H1 (cell line): ENCODE measurements at regions not wholly inside any gene's neighbourhood (a gene's known extent, or its start where the extent isn't known, plus 50 kb on each side); places are given as distances from the start of the nearest gene placed in this dataset.

ENCODE experiments used
- CTCF ChIA-PET: fragments of 300-600 bp; sonication (Branson Sonifier 250); formaldehyde crosslinking; loops from one replicate; lab custom pipeline; 2021; ENCODE audit not compliant: partially characterized antibody; lab: Charles Lee
- POLR2A ChIA-PET: fragments of 300-600 bp; sonication (Branson Sonifier 250); formaldehyde crosslinking; loops from one replicate; lab custom pipeline; 2021; ENCODE audit warnings: inconsistent platforms; ENCODE audit not compliant: partially characterized antibody; lab: Charles Lee
- DNase-seq, 2 experiments: peaks; one replicate each; pipeline versions ENCODE4 v3.0.0 to v3.0.0-alpha.2; 2010 to 2022; ENCODE audit warnings: low spot score in 2 of 2, low read depth in 1 of 2, mixed read lengths in 1 of 2
- FAIRE-seq: peaks from 2 replicates; lab custom pipeline; 2011; peaks lifted over from hg19 to GRCh38; lab: Jason Lieb, UNC
- H2AFZ ChIP-seq: 2 replicates; pipeline ENCODE4 v1.8.1; 2012; ENCODE audit warnings: low read length, inconsistent platforms
- H2AK5ac ChIP-seq: 2 replicates; pipeline ENCODE4 v1.6.1; 2013; ENCODE audit warnings: low read depth, low read length
- H2BK120ac ChIP-seq: replicated peaks from 2 replicates; pipeline ENCODE3; 2013; ENCODE audit warnings: low read depth, low read length, inconsistent platforms
- H2BK12ac ChIP-seq: 2 replicates; pipeline ENCODE4 v1.6.1; 2013; ENCODE audit warnings: low read depth, low read length
- H2BK15ac ChIP-seq: 2 replicates; pipeline ENCODE4 v1.6.1; 2013; ENCODE audit warnings: low read length
- H2BK20ac ChIP-seq: 2 replicates; pipeline ENCODE4 v1.6.1; 2013; ENCODE audit warnings: low read length
- H2BK5ac ChIP-seq: 2 replicates; pipeline ENCODE4 v1.6.1; 2013; ENCODE audit warnings: low read depth, low read length
- H3K14ac ChIP-seq: 2 replicates; pipeline ENCODE4 v1.6.1; 2013; ENCODE audit warnings: inconsistent platforms; ENCODE audit not compliant: insufficient read length
- H3K18ac ChIP-seq: 2 replicates; pipeline ENCODE4 v1.6.1; 2013; ENCODE audit warnings: low read length; ENCODE audit errors: extremely low read depth
- H3K23ac ChIP-seq: 2 replicates; pipeline ENCODE4 v1.6.1; 2013; ENCODE audit warnings: inconsistent platforms; ENCODE audit not compliant: insufficient read length
- H3K23me2 ChIP-seq: 2 replicates; pipeline ENCODE4 v1.6.1; 2013; ENCODE audit warnings: low read depth, low read length
- H3K27ac ChIP-seq: 2 replicates; pipeline ENCODE4 v1.6.1; 2011; ENCODE audit warnings: low read depth, low read length, inconsistent platforms
- H3K27me3 ChIP-seq, 4 experiments: replicated peaks in 1 of 4; 1 replicate in 1 of 4; 2 replicates in 3 of 4; pipeline versions ENCODE4 v1.6.1 to v1.8.1; 2011 to 2013; ENCODE audit warnings: low read length in 3 of 4, mild to moderate bottlenecking in 3 of 4, inconsistent platforms in 2 of 4, mixed read lengths in 2 of 4, moderate library complexity in 1 of 4; ENCODE audit not compliant: control insufficient read depth in 3 of 4, insufficient read depth in 3 of 4; ENCODE audit errors: extremely low read depth in 1 of 4
- H3K36me3 ChIP-seq, 4 experiments: 2 replicates each; pipeline versions ENCODE4 v1.6.1 to v1.8.1; 2011 to 2013; ENCODE audit warnings: mild to moderate bottlenecking in 4 of 4, low read length in 3 of 4, moderate library complexity in 2 of 4, control low read depth in 1 of 4, inconsistent platforms in 1 of 4; ENCODE audit not compliant: insufficient read depth in 4 of 4, control insufficient read depth in 2 of 4
- H3K4ac ChIP-seq: replicated peaks from 2 replicates; pipeline ENCODE3; 2013; ENCODE audit warnings: low read length, low read depth, mixed read lengths, inconsistent platforms; ENCODE audit not compliant: insufficient read length
- H3K4me1 ChIP-seq, 4 experiments: replicated peaks in 1 of 4; 1 replicate in 1 of 4; 2 replicates in 3 of 4; pipeline versions ENCODE4 v1.6.1 to v1.8.1; 2011 to 2013; ENCODE audit warnings: low read length in 3 of 4, inconsistent platforms in 2 of 4, mixed read lengths in 1 of 4; ENCODE audit not compliant: insufficient read depth in 4 of 4, control insufficient read depth in 3 of 4
- H3K4me2 ChIP-seq, 2 experiments: 2 replicates each; pipeline versions ENCODE4 v1.6.1 to v1.8.1; 2011 to 2013; ENCODE audit warnings: low read depth in 2 of 2, low read length in 2 of 2, control low read depth in 1 of 2, inconsistent platforms in 1 of 2, mild to moderate bottlenecking in 1 of 2; ENCODE audit not compliant: insufficient read depth in 1 of 2
- H3K4me3 ChIP-seq, 4 experiments: fragments of 200-600, 300-600 bp in 1 of 4; sonication (generic), shearing (Covaris generic), sonication (Bioruptor Twin) in 1 of 4; 2 replicates each; pipeline versions ENCODE4 v1.5.1 to v1.8.1; 2011 to 2016; ENCODE audit warnings: low read length in 4 of 4, low read depth in 3 of 4, control low read depth in 2 of 4, inconsistent platforms in 2 of 4, mild to moderate bottlenecking in 2 of 4, mixed read lengths in 1 of 4, moderate library complexity in 1 of 4; ENCODE audit not compliant: insufficient read depth in 2 of 4; ENCODE audit errors: extremely low read depth in 1 of 4
- H3K56ac ChIP-seq: replicated peaks from 2 replicates; pipeline ENCODE3; 2013; ENCODE audit warnings: low read depth, mild to moderate bottlenecking, mixed read lengths, low read length, inconsistent platforms; ENCODE audit not compliant: insufficient read length
- H3K79me1 ChIP-seq: 2 replicates; pipeline ENCODE4 v1.6.1; 2013; ENCODE audit warnings: low read depth, low read length, control low read depth
- H3K79me2 ChIP-seq, 2 experiments: 2 replicates each; pipeline versions ENCODE4 v1.6.1 to v1.8.1; 2012 to 2013; ENCODE audit warnings: low read length in 2 of 2, mild to moderate bottlenecking in 2 of 2, inconsistent platforms in 1 of 2; ENCODE audit not compliant: insufficient read depth in 2 of 2, control insufficient read depth in 1 of 2
- H3K9ac ChIP-seq, 4 experiments: replicated peaks in 1 of 4; 1 replicate in 1 of 4; 2 replicates in 3 of 4; pipeline versions ENCODE4 v1.6.1 to v1.8.1; 2011 to 2013; ENCODE audit warnings: low read depth in 3 of 4, low read length in 3 of 4, control low read depth in 2 of 4, mild to moderate bottlenecking in 2 of 4, moderate library complexity in 2 of 4, inconsistent platforms in 1 of 4; ENCODE audit errors: extremely low read depth in 1 of 4
- H3K9me3 ChIP-seq, 2 experiments: 2 replicates each; pipeline versions ENCODE4 v1.6.1 to v1.8.1; 2012 to 2013; ENCODE audit warnings: mild to moderate bottlenecking in 2 of 2, moderate library complexity in 2 of 2, control low read depth in 1 of 2, inconsistent platforms in 1 of 2, low read depth in 1 of 2, low read length in 1 of 2, mixed read lengths in 1 of 2; ENCODE audit not compliant: insufficient read depth in 2 of 2
- H4K20me1 ChIP-seq, 2 experiments: replicated peaks in 1 of 2; 2 replicates each; pipeline versions ENCODE3 to v1.8.1; 2011 to 2013; ENCODE audit warnings: inconsistent platforms in 2 of 2, low read length in 2 of 2, mild to moderate bottlenecking in 1 of 2; ENCODE audit not compliant: insufficient read depth in 2 of 2, control insufficient read depth in 1 of 2
- H4K5ac ChIP-seq: 2 replicates; pipeline ENCODE4 v1.6.1; 2013; ENCODE audit warnings: low read length, low read depth, mixed read lengths, inconsistent platforms; ENCODE audit not compliant: insufficient read length
- H4K8ac ChIP-seq: 2 replicates; pipeline ENCODE4 v1.8.0; 2013; ENCODE audit warnings: mild to moderate bottlenecking, moderate library complexity, low read length, inconsistent platforms; ENCODE audit not compliant: insufficient read depth; ENCODE audit errors: extremely low read depth
- H4K91ac ChIP-seq: replicated peaks from 2 replicates; pipeline ENCODE3; 2013; ENCODE audit warnings: low read length, mixed read lengths, inconsistent platforms; ENCODE audit not compliant: insufficient read length
- GTF2F1 ChIP-seq: IDR thresholded peaks from 2 replicates; pipeline ENCODE4 v1.6.1; 2012; ENCODE audit warnings: low read depth, low read length, improper control_type of control experiment, borderline replicate concordance
- JUND ChIP-seq: IDR thresholded peaks from 2 replicates; pipeline ENCODE4 v1.6.1; 2011; ENCODE audit warnings: mild to moderate bottlenecking, improper control_type of control experiment, low read length
- RAD21 ChIP-seq, 2 experiments: IDR thresholded peaks in 1 of 2; conservative IDR thresholded peaks in 1 of 2; 2 replicates each; pipeline ENCODE4 v1.6.1; 2011; ENCODE audit warnings: low read depth in 2 of 2, low read length in 2 of 2, improper control_type of control experiment in 1 of 2, inconsistent platforms in 1 of 2, mild to moderate bottlenecking in 1 of 2, moderate library complexity in 1 of 2
- SIX5 ChIP-seq: IDR thresholded peaks from 2 replicates; pipeline ENCODE4 v1.6.1; 2011; ENCODE audit warnings: mild to moderate bottlenecking, low read depth, low read length
- WGBS, 2 experiments: shearing (Covaris generic) in 1 of 2; methylation state at CpG; one replicate each; pipeline versions ENCODE4 v1.1.6 to v1.1.7; 2013 to 2015; ENCODE audit warnings: low lambda C conversion rate in 2 of 2, mixed read lengths in 2 of 2, inconsistent platforms in 1 of 2, low coverage in 1 of 2, missing lambda C conversion rate in 1 of 2; ENCODE audit not compliant: insufficient replicate concordance in 2 of 2, insufficient coverage in 1 of 2, insufficient read length in 1 of 2; ENCODE audit errors: extremely low coverage in 1 of 2, missing lambda C conversion rate in 1 of 2; 5-methylcytosine and 5-hydroxymethylcytosine counted together

GRCh38 chr6:4388675-4389074, 253.3 kb upstream of the ECI2 start:
- no peak for TF ChIP-seq RAD21 (IDR thresholded peaks at IDR 0.05 in 1 of 2, conservative IDR thresholded peaks at IDR 0.05 in 1 of 2; ENCODE audit: low read depth in 2 of 2, low read length in 2 of 2)
- peak; percentile 73 for TF ChIP-seq JUND
- no peak for TF ChIP-seq GTF2F1
- TF ChIP-seq SIX5, result no peak
- POLR2A ChIA-PET, result no interaction called here

More at GRCh38 chr6:4388675-4389074, 253.3 kb upstream of the ECI2 start:
- peak overlapping the region; percentile 26; the same call in 1 of the 2 replicates for H2BK5ac ChIP-seq
- H3K23me2 ChIP-seq, result no peaks in the 10 kb centered on the region
- H3K56ac ChIP-seq, result no peak overlapping the region
- H3K23ac ChIP-seq, result no peak overlapping the region
- H3K18ac ChIP-seq, result no peak overlapping the region
- no peak overlapping the region for H3K14ac ChIP-seq
- FAIRE-seq (no peak), DNase-seq (peak; percentile 23 to 42)
- no peak overlapping the region for H2BK20ac ChIP-seq
- H3K9ac ChIP-seq, result no peak overlapping the region
- no peaks in the 10 kb centered on the region; a peak in 1 of 7 replicates for H3K27me3 ChIP-seq
- H3K79me2 ChIP-seq, result no peaks in the 10 kb centered on the region
- peak overlapping the region; percentile 85; the same call in 1 of the 2 replicates for H2BK12ac ChIP-seq
- no peak overlapping the region for H4K5ac ChIP-seq
- H3K36me3 ChIP-seq, result no peaks in the 10 kb centered on the region
- no peak overlapping the region for H2BK15ac ChIP-seq
- no peaks in the 10 kb centered on the region for H4K20me1 ChIP-seq
- no peaks in the 10 kb centered on the region for H3K9me3 ChIP-seq
- WGBS, 2 experiments, result 65% methylated on average over 8 of the region's 8 CpGs; no CpG with 5 or more reads in 1 of the 2 experiments
- no peak overlapping the region for H4K8ac ChIP-seq
- no peaks in the 10 kb centered on the region for H3K79me1 ChIP-seq
- H3K4me3 ChIP-seq, result no peak overlapping the region
- H2AFZ ChIP-seq, result no peak overlapping the region
- H2AK5ac ChIP-seq, result no peak overlapping the region
- H3K4me1 ChIP-seq, result peaks cover 0 to 12% (median 8%) of the 10 kb centered on the region in 4 experiments; a peak in 4 of 7 replicates
- no peak overlapping the region for H3K4ac ChIP-seq
- H4K91ac ChIP-seq, result no peak overlapping the region
- H3K27ac ChIP-seq, result no peak overlapping the region
- no peak overlapping the region for H2BK120ac ChIP-seq
- H3K4me2 ChIP-seq, result no peak overlapping the region; a peak in 1 of 4 replicates
- CTCF ChIA-PET, result interaction anchor here (0.7 to 1.0 kb wide), 2 partner anchors 10 to 398 kb away, joined by 3 read pairs; no protein-coding TSS in a partner anchor
